HG03439 (cell line): ENCODE measurements at regions not wholly inside any gene's neighbourhood (a gene's known extent, or its start where the extent isn't known, plus 50 kb on each side); places are given as distances from the start of the nearest gene placed in this dataset.
"Not testable (repeated sequence)": the region's sequence is repeated elsewhere in the genome, so short reads cannot be mapped to it uniquely, and the experiment has no call there.

ENCODE experiments used
- ATAC-seq: cut with Tn5 transposase; IDR thresholded peaks from one replicate; pipeline ENCODE4 v1.9.1; 2021; ENCODE audit warnings: mild to moderate bottlenecking, moderate library complexity; ENCODE audit not compliant: unreplicated experiment

DNA sequence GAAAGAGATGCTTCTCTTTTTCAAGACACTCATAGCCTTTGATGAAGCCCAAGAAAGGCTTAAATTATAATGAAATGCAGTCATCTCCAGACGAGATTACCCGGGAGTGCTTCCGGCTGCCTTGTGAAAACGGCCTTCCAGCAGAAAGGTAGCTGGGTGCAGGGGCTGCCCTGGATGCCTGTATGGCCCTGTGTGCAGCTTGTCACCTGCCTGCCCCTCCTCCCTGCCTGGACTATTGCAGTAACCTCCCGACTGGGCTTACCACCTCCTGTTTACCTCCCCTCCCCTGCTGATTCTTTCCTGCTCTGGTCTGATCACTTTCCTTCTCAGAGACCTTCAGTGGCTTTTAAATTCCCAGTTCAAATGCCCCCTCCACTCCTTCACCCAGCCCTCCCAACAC is 126.4 kb upstream of the SYT13 start:
- ATAC-seq = no peak

DNA sequence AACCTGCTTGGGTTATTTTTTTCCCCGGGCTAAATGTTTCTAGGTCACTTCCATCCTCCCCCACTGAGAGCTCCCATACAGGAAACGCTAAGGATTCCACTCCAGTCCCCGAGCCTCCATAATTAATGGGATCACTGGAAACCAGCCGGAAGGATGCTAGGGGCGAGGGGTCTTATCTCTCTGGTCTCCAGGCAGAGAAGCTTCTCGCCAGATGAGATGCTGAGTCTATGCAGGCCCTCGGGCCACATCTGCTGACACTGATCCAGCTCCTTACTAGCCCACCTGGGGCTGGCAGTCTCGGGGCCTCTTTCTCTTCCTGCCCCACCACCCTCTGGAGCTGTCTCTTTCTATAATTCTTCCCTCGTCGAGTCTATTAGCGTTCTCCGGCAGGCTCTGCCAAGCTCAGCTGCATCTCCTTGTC is 125.9 kb upstream of the SYT13 start:
- no peak for ATAC-seq

GRCh38 chr11:45411228-45411946 is 125.2 kb upstream of the SYT13 start:
- ATAC-seq = no peak

DNA sequence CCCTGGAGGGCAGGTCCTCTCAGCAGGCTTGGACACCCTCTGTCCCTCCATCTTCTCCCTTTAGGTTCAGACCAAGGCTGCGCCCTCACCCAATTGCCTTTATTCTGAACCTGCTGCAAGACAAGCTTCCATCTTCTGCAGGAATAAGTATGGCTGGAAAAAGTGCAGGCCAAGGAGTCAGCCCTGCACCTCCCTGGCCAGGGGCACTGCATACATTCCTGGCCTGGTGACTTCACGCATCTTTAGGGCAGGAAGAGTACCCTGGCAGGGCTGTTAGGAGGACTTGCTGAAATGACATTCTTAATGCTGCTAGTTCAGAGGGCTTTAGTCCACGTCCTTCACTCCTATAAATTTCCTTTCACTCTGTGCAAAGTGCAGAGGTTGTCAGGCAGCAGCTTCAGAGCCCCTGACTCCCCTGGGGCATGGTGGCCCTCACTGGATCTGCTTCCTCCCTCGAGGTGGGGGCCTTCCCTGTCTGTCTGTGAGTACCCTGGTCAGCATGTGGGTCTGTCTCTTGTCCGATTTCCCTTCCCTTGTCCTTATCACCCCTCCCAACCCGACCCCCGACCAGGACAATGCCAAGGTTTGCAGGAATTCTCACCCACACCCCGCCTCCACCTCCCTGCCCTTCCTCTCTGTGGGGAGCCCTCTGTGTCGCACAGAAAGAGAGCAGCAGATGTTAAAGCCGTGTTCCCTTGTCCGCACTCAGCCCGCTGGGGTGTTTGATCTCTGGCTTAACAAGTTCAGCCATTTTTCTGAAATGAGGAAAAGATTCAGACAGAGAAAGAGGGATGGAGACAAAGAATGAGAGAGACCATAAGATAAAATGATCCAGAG is 124.5 kb upstream of the SYT13 start:
- no peak for ATAC-seq

GRCh38 chr11:45409587-45409986 is 123.4 kb upstream of the SYT13 start:
- ATAC-seq = no peak

DNA sequence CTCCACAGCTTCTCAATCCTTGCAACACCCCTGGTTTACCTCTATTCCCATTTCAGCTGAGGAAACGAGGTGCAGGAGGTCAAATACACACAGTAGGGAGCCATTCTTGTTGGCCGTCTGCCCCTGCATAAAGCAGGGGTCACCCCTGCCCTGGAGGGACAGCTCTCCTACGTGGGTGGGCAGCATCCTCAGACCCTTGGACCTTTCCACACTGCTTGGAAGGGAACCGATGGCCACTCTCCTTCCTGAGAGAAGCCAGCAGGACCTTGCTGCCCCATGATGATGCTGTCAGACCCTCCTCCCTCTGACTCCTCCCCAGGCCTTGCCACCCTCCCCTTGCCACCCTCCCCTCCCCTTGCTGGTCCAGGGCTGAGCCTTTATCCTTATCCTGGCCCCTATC is 121.1 kb upstream of the SYT13 start:
- ATAC-seq = no peak

DNA sequence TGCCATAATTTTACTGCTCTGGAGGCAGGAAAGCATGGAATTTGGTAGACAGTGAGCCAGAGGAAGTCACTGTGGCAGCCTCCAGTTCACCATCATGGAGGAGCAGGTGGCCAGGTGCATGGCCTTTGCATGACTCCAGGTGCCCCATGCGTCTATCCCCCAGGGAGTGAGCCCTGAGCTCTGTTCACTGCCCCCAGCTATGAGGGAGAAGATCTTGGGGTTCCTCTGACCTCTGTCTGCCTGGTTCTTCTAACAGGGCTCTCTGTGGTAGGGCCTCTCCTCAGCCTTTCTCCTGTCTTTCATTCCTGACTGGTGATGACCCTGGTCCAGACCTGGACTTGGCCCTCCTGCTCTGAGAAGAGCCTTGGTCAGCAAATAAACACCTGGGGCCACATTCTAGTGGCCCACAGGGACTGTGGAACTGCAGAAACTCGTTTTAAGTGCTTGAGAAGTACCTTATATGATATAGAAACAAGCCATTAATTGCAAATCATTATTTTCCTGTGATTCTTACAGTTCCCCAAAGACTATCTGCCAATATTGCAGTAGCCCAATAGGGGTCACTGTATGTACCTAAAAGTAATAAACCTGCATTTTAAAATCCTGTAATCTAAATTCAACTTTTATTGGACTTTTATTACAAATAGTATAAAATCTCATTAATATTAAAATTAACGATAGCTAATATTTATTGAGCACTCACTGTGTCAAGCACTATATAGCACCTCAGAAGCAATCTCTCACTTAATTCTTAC is 120.0 kb upstream of the SYT13 start:
- no peak for ATAC-seq

DNA sequence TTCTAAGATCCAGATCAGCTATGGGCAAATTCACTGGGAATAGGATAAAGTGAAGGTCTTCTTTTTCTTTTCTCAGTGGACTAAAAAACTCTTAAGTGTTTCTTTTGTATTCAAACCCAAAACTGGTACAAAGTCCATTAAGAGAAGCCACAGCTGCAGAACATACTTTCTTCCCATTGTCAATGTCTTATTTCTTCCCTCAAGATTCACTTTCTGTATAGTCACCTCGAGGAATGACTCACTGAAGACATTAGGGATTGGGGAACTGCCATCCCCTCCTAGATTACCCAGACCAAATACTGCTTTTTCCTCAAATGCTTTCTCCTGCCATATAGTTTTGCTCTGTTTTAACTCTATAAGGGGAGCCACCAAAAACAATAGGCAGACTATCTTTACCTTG is 117.4 kb upstream of the SYT13 start:
- not testable (repeated sequence) for ATAC-seq

DNA sequence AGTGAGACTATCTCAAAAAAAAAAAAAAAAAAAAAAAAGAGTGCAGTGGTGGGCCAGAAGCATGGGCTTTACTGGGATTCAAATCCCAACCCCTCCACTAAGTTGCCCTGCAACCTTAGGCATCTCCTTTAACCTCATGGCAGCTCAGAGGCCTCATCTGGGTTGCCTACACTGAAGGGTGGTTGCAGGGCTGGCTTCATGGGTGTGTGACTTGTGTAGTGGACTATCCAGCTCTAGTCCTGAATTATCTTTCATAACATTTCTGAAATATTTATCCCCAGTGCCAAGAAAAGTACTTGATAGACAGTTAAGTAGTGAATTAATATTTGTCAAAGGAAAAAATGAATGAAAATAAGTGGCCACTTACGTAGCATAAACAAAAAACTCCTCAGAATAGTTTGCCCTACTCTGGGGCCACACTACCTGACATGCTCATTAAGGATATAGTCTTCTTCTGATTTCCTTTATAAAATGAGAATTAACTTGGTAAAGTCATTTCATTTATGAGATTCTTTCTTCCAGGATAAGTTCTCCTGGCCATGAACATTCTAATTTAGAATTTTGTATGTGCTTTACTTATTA is 116.0 kb upstream of the SYT13 start:
- no peak for ATAC-seq

GRCh38 chr11:45400591-45400990 is 114.5 kb upstream of the SYT13 start:
- no peak for ATAC-seq

DNA sequence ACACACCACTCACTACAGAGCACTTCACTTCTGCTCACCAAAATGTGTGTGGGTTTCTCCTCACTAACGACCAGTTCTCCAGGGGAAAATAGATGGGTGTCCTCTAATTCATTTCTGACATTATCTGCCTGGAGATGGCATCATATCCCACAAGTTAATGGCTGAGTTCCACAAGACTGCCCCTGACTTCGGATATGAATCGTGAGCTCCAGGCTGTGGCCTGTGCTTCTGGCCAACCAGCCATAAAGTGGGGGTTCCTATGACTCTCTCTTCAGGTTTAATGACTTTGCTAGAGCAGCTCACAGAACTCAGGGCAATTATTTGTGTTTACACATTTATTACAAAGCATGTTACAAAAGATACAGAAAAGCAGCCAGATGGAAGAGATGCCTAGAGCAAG is 113.0 kb upstream of the SYT13 start:
- no peak for ATAC-seq

DNA sequence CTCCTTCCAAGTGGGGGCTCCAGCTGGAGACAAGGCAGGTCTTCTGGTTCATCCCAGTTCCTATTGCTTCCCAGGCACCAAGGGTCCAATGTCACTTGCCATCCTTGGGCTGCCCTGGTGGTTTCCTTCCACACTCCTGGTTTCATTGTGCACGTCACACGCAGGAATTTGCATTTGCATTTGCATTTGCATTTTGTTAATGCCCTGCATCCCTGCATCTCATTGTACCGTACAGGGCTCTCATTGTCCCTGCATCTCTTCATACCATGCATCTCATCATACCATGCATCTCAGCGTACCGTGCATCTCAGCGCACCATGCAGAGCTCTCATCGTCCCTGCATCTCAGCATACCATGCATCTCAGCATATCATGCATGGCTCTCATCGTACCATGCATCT is 112.2 kb upstream of the SYT13 start:
- ATAC-seq = no peak

DNA sequence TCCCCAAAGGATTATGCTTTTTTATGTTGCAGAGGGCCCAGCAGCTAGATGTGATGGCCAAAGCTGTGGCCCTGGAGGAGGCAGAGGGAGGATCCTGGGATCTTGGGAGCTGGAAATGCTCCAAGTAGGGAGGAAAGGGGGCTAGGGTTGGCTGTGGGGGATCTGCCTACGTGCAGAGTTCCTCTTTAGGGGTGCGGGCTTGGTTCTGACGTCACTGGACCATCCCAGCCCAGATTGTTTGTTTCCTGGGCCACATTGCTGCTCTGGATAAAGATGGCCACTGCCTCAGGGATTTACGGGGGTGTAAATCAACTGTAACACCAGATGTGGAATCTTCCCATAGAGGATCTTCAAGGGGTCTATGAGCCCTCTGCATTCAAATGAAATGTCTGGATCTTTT is 110.3 kb upstream of the SYT13 start:
- no peak for ATAC-seq

GRCh38 chr11:45395947-45396346 is 109.8 kb upstream of the SYT13 start:
- ATAC-seq = no peak

DNA sequence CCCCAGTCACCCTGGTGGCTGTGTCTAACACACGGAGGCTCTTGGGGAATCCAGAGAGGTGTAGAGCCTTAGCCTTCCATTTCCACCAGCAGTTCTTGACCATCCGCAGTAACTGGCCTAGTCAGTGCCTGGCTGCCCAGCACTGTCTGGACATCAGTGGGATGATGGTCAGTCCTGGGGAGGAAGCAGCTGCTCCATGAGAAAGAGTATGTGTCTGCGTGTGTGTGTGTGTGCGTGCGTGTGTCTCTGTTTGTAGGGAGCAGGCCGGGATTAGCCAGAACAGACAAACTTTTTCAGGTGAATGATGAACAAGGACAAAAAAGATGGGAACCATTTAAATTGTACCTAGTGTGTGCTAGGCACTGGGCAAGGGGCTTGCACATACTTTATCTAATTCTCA is 109.3 kb upstream of the SYT13 start:
- no peak for ATAC-seq

DNA sequence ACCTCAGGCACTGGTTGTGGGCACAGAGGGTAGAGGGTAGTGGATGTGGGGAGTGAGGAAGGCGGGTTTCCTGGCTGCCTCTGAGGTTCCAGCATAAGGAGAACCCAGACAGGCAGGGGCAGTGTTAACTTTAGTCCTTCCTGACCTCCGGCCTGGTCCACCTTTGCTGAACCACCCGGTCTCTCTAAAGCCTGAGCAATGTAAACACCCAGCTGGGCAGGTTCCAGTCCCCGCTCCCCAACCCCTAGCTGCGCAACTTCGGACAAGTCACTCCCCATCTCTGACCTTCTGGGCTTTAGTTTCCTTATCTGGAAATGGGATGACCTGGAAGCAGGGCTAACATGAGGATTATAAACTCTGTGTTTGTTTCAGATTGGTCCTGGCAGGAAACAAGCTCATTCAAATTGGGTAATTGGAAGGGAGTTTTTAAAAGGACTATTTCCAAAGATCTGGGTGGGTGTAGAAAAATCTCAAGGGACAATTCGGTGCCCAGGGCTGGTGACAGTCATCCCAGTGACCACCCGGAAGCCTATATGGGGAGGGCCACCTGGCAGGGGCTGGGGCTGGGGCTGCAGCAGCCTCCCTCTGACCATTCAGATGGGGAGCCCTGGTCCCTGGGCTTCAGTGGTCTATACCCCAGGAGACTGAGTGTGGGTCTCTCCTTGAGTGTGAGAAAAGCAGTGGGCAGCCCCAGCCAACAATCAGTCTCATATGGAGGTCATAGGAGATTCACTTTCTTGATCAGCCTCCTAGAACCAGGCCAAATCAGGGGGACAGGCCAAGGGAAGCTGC is 108.3 kb upstream of the SYT13 start:
- ATAC-seq = no peak

DNA sequence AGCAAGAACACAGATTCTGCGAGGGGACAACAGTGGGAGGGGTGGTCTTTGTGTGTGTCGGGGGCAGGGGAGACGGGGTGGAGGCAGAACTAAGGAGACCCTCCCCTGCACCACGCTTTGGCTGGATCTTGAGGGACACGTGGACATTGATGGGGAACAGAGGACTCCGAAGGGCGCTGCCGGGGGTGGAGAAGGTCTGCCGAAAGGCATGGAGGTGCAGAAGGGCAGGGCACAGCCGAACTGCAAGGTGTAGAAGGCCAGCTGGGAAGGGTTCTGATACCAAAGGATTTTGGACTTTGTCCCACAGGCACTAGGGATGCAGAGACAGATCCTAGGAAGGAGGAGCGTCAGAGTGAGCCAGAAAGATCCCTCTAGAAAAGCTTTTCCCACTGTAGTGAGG is 107.7 kb upstream of the SYT13 start:
- ATAC-seq = no peak

GRCh38 chr11:45393334-45393733 is 107.2 kb upstream of the SYT13 start:
- ATAC-seq = no peak

DNA sequence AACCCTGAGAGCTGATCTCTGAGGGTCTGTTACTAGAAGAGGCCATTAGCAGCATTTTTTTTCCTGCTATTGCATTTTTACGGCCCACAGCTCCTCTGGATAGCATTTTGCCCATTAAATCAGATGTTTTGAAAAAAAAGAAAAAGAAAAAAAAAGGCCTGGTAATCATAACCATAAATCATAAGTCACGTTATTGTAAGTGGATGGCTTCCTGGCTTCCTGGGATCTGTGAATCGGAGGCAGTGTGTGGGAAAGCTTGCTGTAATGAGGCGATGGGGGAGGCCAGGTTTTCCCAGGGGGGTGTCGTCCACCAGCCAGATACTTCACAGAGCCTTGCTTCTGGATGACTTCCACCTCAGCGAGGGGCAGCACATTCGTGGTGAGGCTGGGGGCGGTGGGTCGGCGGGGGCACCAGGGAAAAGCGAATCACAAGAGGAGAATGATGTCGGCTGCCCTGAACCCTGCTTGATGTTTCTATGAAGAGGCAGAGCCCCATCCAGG is 106.5 kb upstream of the SYT13 start:
- ATAC-seq = no peak

- ATAC-seq = no peak
These were observed 106.0 kb upstream of the SYT13 start for GRCh38 chr11:45392154-45392553.
